Small intestine (tissue), 7 donors: ENCODE measurements at regions not wholly inside any gene's neighbourhood (a gene's known extent, or its start where the extent isn't known, plus 50 kb on each side); places are given as distances from the start of the nearest gene placed in this dataset.

Source experiments
- DNase-seq, 2 donors: peaks; one replicate each; pipeline versions ENCODE4 v3.0.0 to v3.0.0-alpha.2; 2013
- FAIRE-seq: peaks from 2 replicates; lab custom pipeline; 2012; peaks lifted over from hg19 to GRCh38; lab: Jason Lieb, UNC
- H3K27ac ChIP-seq, 3 donors: one replicate each; pipeline ENCODE4 v1.5.1; 2013; ENCODE audit warnings: low read length in 2 of 3, mild to moderate bottlenecking in 2 of 3, control low read depth in 1 of 3, inconsistent platforms in 1 of 3, low read depth in 1 of 3, moderate library complexity in 1 of 3
- H3K27me3 ChIP-seq, 3 donors: one replicate each; pipeline ENCODE4 v1.6.1; 2013; ENCODE audit warnings: low read length in 3 of 3, inconsistent platforms in 1 of 3; ENCODE audit not compliant: control insufficient read depth in 3 of 3, insufficient read depth in 3 of 3
- H3K36me3 ChIP-seq, 3 donors: one replicate each; pipeline ENCODE4 v1.6.1; 2013; ENCODE audit warnings: low read length in 3 of 3, inconsistent platforms in 1 of 3, low read depth in 1 of 3, mild to moderate bottlenecking in 1 of 3, moderate library complexity in 1 of 3; ENCODE audit not compliant: control insufficient read depth in 3 of 3, insufficient read depth in 2 of 3
- H3K4me1 ChIP-seq, 3 donors: one replicate each; pipeline ENCODE4 v1.6.1; 2013; ENCODE audit warnings: low read length in 2 of 3, inconsistent platforms in 1 of 3, low read depth in 1 of 3, mild to moderate bottlenecking in 1 of 3, moderate library complexity in 1 of 3; ENCODE audit not compliant: control insufficient read depth in 3 of 3, insufficient read depth in 2 of 3
- H3K4me3 ChIP-seq, 3 donors: one replicate each; pipeline ENCODE4 v1.5.1; 2013; ENCODE audit warnings: low read length in 3 of 3, control low read depth in 1 of 3, inconsistent platforms in 1 of 3, low read depth in 1 of 3, mild to moderate bottlenecking in 1 of 3, moderate library complexity in 1 of 3
- H3K9me3 ChIP-seq, 2 donors: one replicate each; pipeline ENCODE4 v1.6.1; 2013; ENCODE audit warnings: low read depth in 1 of 2, low read length in 1 of 2; ENCODE audit not compliant: control insufficient read depth in 2 of 2, insufficient read depth in 1 of 2
- WGBS, 3 donors: extraction: QIAGEN DNeasy Blood & Tissue Kit; methylation state at CpG; one replicate each; pipeline ENCODE4 v1.1.7; 2013; 5-methylcytosine and 5-hydroxymethylcytosine counted together
- donor health status: healthy with polysubstance abuse.
- donor health status: control.
- donor health status: control.
- donor health status: Bipolar disorder and iron deficiency.
- donor health status: healthy.

GRCh38 chr6:140641412-140641811, 1267.0 kb upstream of the CITED2 start:
- FAIRE-seq: no peak
- no peaks in the 10 kb centered on the region for H3K4me1 ChIP-seq

DNA sequence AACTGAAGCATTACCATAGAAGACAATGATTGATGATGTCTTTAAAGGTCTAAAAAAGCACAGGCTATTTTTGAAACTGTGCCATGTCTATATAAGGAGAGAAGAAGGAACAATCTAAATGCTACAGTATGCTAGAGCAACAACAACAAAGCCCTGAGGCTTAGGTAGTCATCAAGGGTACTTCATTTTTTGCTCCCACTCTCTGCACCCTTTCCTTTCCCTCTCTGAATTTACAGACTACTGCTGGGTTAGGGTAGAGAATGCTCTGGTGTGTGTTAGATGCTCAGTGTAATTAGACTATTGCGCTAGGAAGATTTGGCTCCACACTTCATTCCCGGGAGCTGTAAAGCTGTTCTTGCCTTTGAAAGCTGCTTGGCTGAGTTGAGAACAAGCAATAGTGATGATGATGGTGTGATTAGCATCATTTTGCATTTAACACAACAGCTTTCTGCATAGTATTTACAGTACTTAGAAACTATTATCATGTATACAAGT, 1262.5 kb upstream of the CITED2 start:
- Histone ChIP-seq H3K27ac (no peak overlapping the region), H3K9me3 (no peaks in the 10 kb centered on the region), H3K4me1 (no peaks in the 10 kb centered on the region), H3K27me3 (no peaks in the 10 kb centered on the region), H3K4me3 (no peak overlapping the region), H3K36me3 (no peaks in the 10 kb centered on the region)
- no peak for FAIRE-seq
- 75 to 83% (median 83%) methylated on average over 2 of the region's 2 CpGs for WGBS, 3 donors
- no peak for DNase-seq

More at GRCh38 chr6:140641412-140641811, 1267.0 kb upstream of the CITED2 start:
- no peak overlapping the region for H3K4me3 ChIP-seq
- H3K27ac ChIP-seq: no peak overlapping the region
- no peaks in the 10 kb centered on the region for H3K27me3 ChIP-seq
- H3K9me3 ChIP-seq: peaks cover 0 to 10% of the 10 kb centered on the region in 2 donors
- no peak for DNase-seq
- H3K36me3 ChIP-seq: no peaks in the 10 kb centered on the region

- Histone ChIP-seq H3K4me3 (no peak overlapping the region), H3K9me3 (no peaks in the 10 kb centered on the region), H3K36me3 (no peaks in the 10 kb centered on the region), H3K27me3 (no peaks in the 10 kb centered on the region), H3K27ac (no peak overlapping the region), H3K4me1 (no peaks in the 10 kb centered on the region)
- DNase-seq: no peak
- no peak for FAIRE-seq
- WGBS, 3 donors: 79 to 88% (median 82%) methylated on average over 11 of the region's 11 CpGs
Measured at GRCh38 chr6:140636271-140636907, 1261.9 kb upstream of the CITED2 start.

- H3K4me3 ChIP-seq: no peak overlapping the region
- WGBS, 3 donors: 89 to 95% (median 93%) methylated on average over 1 of the region's 1 CpG
- no peaks in the 10 kb centered on the region for H3K27me3 ChIP-seq
- FAIRE-seq: no peak
- H3K9me3 ChIP-seq: peaks cover 0 to 18% of the 10 kb centered on the region in 2 donors
- H3K4me1 ChIP-seq: no peaks in the 10 kb centered on the region
- DNase-seq: no peak
- no peak overlapping the region for H3K27ac ChIP-seq
- H3K36me3 ChIP-seq: no peaks in the 10 kb centered on the region
Measured at GRCh38 chr6:140627002-140627401, 1252.6 kb upstream of the CITED2 start.

GRCh38 chr6:140623498-140623897, 1249.0 kb upstream of the CITED2 start:
- no peak for DNase-seq
- Histone ChIP-seq H3K27me3 (no peaks in the 10 kb centered on the region), H3K9me3 (peaks cover 0 to 18% of the 10 kb centered on the region in 2 donors), H3K4me3 (no peak overlapping the region), H3K27ac (no peak overlapping the region), H3K4me1 (no peaks in the 10 kb centered on the region), H3K36me3 (no peaks in the 10 kb centered on the region)
- FAIRE-seq: no peak
- 68 to 78% (median 73%) methylated on average over 3 of the region's 3 CpGs for WGBS, 3 donors

DNA sequence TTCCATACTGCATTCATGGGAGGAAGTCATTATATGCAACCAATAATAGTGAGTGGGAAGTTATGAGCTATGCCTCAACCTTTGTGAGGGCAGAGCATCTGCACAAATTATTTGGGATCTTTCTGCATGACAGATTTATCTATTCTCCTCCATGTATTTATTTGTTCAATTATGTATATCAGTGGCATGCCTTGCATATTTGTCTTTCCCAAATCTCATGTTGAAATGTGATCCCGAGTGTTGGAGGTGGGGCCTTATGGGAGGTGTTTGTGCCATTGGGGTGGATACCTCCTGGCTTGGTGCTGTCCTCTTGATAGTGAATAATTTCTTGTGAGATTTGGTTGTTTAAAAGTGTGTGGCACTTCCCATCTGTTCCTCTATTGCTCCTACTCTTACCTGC, 1246.0 kb upstream of the CITED2 start:
- Histone ChIP-seq H3K27ac (no peak overlapping the region), H3K9me3 (no peaks in the 10 kb centered on the region), H3K36me3 (no peaks in the 10 kb centered on the region), H3K4me3 (no peak overlapping the region), H3K4me1 (no peaks in the 10 kb centered on the region), H3K27me3 (no peaks in the 10 kb centered on the region)
- DNase-seq: no peak
- WGBS, 3 donors: 74 to 85% (median 80%) methylated on average over 1 of the region's 1 CpG
- no peak for FAIRE-seq

DNA sequence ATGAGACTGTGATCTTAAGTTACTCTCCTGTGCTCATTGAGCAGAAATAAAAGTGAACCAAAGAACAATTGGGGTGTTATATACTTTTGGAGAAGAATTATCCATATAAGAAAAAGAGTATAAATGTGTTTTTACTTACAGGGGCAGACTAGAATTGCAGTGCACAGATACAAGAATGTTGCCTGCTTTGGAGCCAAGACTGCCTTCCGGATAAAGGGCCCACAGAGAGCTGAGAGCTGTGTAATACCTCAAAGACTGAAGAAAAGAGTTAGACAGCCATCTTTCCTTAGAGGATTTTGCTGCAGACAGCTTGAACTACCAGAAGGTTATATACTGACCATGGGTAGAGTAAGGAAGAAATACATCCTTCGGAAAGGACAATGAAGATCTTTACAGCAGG, 1235.5 kb upstream of the CITED2 start:
- Histone ChIP-seq H3K27ac (no peak overlapping the region), H3K4me3 (no peak overlapping the region), H3K36me3 (no peaks in the 10 kb centered on the region), H3K4me1 (no peaks in the 10 kb centered on the region), H3K27me3 (no peaks in the 10 kb centered on the region), H3K9me3 (no peaks in the 10 kb centered on the region)
- FAIRE-seq (no peak), DNase-seq (no peak)
- WGBS, 3 donors: 90 to 95% (median 92%) methylated on average over 2 of the region's 2 CpGs

DNA sequence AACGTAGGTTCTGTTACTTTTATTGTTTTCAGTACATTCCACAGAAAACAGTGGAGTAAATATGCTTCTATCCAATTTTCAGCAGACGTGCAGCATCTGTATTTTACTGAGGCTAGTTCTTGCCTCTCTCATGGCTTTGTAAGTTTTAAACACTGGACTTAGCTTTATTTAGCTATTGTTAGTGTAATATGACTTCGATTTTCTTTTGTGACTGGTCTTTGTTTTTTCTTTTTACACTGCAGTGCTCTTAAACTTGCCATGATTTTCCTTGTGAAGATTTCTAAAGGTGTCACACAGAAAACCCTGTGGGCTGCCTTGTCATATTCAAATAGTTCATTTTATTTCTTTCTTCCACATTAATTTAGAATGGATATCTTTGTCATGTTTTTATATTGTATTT, 1234.9 kb upstream of the CITED2 start:
- WGBS, 3 donors: 68 to 81% (median 75%) methylated on average over 3 of the region's 3 CpGs
- FAIRE-seq: no peak

DNA sequence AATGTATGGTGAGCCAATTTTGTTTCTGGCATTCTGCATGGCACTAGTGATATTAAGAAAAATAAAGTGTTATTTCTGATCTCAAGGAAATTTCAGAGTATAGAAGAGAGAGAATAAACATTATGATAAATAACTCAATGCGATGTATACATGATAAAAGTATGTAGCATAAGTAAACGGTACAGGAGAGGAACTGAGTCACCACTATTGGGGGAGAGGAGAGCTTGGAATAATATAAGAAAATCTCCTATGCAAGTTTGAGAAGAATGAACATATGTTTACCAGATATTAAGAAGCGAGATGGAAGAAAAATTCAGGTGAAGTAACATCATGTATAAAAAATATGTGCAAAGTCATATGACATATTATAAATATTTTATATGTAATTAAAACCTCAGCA, 1230.3 kb upstream of the CITED2 start:
- FAIRE-seq: no peak
- H3K27me3 ChIP-seq: no peaks in the 10 kb centered on the region
- no peaks in the 10 kb centered on the region for H3K36me3 ChIP-seq
- H3K27ac ChIP-seq: no peak overlapping the region
- H3K9me3 ChIP-seq: no peaks in the 10 kb centered on the region
- no peak overlapping the region for H3K4me3 ChIP-seq
- no peaks in the 10 kb centered on the region for H3K4me1 ChIP-seq
- 89 to 96% (median 91%) methylated on average over 3 of the region's 3 CpGs for WGBS, 3 donors
- no peak for DNase-seq

More for the DNA sequence above, 1234.9 kb upstream of the CITED2 start:
- DNase-seq: no peak
- H3K9me3 ChIP-seq: no peaks in the 10 kb centered on the region
- no peaks in the 10 kb centered on the region for H3K27me3 ChIP-seq
- H3K36me3 ChIP-seq: no peaks in the 10 kb centered on the region
- H3K4me3 ChIP-seq: no peak overlapping the region
- no peaks in the 10 kb centered on the region for H3K4me1 ChIP-seq
- H3K27ac ChIP-seq: no peak overlapping the region
